SK-N-MC (cell line): ENCODE measurements at regions not wholly inside any gene's neighbourhood (a gene's known extent, or its start where the extent isn't known, plus 50 kb on each side); places are given as distances from the start of the nearest gene placed in this dataset.
"Not testable (repeated sequence)": the region's sequence is repeated elsewhere in the genome, so short reads cannot be mapped to it uniquely, and the experiment has no call there.

Experiments
- DNase-seq: peaks from one replicate; pipeline ENCODE4 v3.0.0-alpha.2; 2011; ENCODE audit warnings: low read depth, low spot score
- H3K27ac ChIP-seq: fragments of 200-600 bp; sonication (generic); 2 replicates; pipeline ENCODE4 v1.5.1; 2016; ENCODE audit warnings: mixed run types
- H3K36me3 ChIP-seq: fragments of 200-600 bp; sonication (generic); 2 replicates; pipeline ENCODE4 v1.6.1; 2017; ENCODE audit warnings: antibody characterized with exemption, low read length, mixed read lengths; ENCODE audit not compliant: insufficient read depth
- H3K4me3 ChIP-seq: fragments of 200-600 bp; sonication (generic); 2 replicates; pipeline ENCODE4 v1.5.1; 2016
- H3K9ac ChIP-seq: fragments of 200-600 bp; sonication (generic); 2 replicates; pipeline ENCODE4 v1.8.0; 2017; ENCODE audit warnings: mixed run types, mixed read lengths; ENCODE audit not compliant: insufficient read length
- H3K9me3 ChIP-seq: fragments of 200-600 bp; sonication (generic); 2 replicates; pipeline ENCODE4 v1.6.1; 2017; ENCODE audit warnings: low read depth, mild to moderate bottlenecking, antibody characterized with exemption, low read length, moderate library complexity, mixed read lengths
- EZH2 ChIP-seq: fragments of 200-600 bp; sonication (generic); IDR thresholded peaks from one replicate; pipeline ENCODE4 v1.6.1; 2017; ENCODE audit warnings: antibody characterized with exemption
- FOXP2 ChIP-seq: optimal IDR thresholded peaks from 2 replicates; pipeline ENCODE3; 2011; ENCODE audit warnings: mild to moderate bottlenecking, moderate library complexity; ENCODE audit not compliant: insufficient read depth; ENCODE audit errors: extremely low read length, control extremely low read depth
- POLR2AphosphoS5 ChIP-seq: IDR thresholded peaks from 2 replicates; pipeline ENCODE4 v1.6.1; 2012; ENCODE audit warnings: mild to moderate bottlenecking, low read depth, low read length, borderline replicate concordance

GRCh38 chr18:30440351-30440750, 602.2 kb downstream of the DSC3 start:
- no peak overlapping the region for H3K27ac ChIP-seq
- no peak overlapping the region for H3K9ac ChIP-seq
- H3K4me3 ChIP-seq: no peak overlapping the region
- no peaks in the 10 kb centered on the region for H3K36me3 ChIP-seq
- H3K9me3 ChIP-seq: no peaks in the 10 kb centered on the region
- TF ChIP-seq FOXP2 (no peak), EZH2 (no peak), POLR2AphosphoS5 (no peak)
- DNase-seq: no peak

- no peak overlapping the region for H3K9ac ChIP-seq
- DNase-seq: no peak
- no peak overlapping the region for H3K4me3 ChIP-seq
- H3K9me3 ChIP-seq: no peaks in the 10 kb centered on the region
- no peak overlapping the region for H3K27ac ChIP-seq
- TF ChIP-seq POLR2AphosphoS5 (no peak), FOXP2 (no peak), EZH2 (no peak)
- no peaks in the 10 kb centered on the region for H3K36me3 ChIP-seq
These were observed 603.4 kb downstream of the DSC3 start for GRCh38 chr18:30439174-30439573.

- H3K9me3 ChIP-seq: no peaks in the 10 kb centered on the region
- H3K27ac ChIP-seq: no peak overlapping the region
- no peaks in the 10 kb centered on the region for H3K36me3 ChIP-seq
- H3K4me3 ChIP-seq: no peak overlapping the region
- no peak for DNase-seq
- H3K9ac ChIP-seq: no peak overlapping the region
- no peak for TF ChIP-seq POLR2AphosphoS5
- TF ChIP-seq EZH2: no peak
- TF ChIP-seq FOXP2: no peak
These were observed 610.2 kb downstream of the DSC3 start for GRCh38 chr18:30432349-30432748.

GRCh38 chr18:30419399-30419798, 623.1 kb downstream of the DSC3 start:
- H3K27ac ChIP-seq, H3K9ac ChIP-seq, H3K9me3 ChIP-seq, DNase-seq, H3K4me3 ChIP-seq, H3K36me3 ChIP-seq: not testable (repeated sequence)

- TF ChIP-seq FOXP2 (no peak), EZH2 (no peak), POLR2AphosphoS5 (no peak)
- no peaks in the 10 kb centered on the region for H3K36me3 ChIP-seq
- no peak overlapping the region for H3K9ac ChIP-seq
- no peak for DNase-seq
- H3K9me3 ChIP-seq: no peaks in the 10 kb centered on the region
- H3K27ac ChIP-seq: no peak overlapping the region
- H3K4me3 ChIP-seq: no peak overlapping the region
These were observed 626.6 kb downstream of the DSC3 start for GRCh38 chr18:30415903-30416302.

- no peak overlapping the region for H3K9ac ChIP-seq
- TF ChIP-seq POLR2AphosphoS5: no peak
- no peak for TF ChIP-seq EZH2
- TF ChIP-seq FOXP2: no peak
- H3K27ac ChIP-seq: no peak overlapping the region
- H3K36me3 ChIP-seq: no peaks in the 10 kb centered on the region
- DNase-seq: no peak
- H3K4me3 ChIP-seq: no peak overlapping the region
- no peaks in the 10 kb centered on the region for H3K9me3 ChIP-seq
These were observed 633.4 kb downstream of the DSC3 start for GRCh38 chr18:30409120-30409519.

DNA sequence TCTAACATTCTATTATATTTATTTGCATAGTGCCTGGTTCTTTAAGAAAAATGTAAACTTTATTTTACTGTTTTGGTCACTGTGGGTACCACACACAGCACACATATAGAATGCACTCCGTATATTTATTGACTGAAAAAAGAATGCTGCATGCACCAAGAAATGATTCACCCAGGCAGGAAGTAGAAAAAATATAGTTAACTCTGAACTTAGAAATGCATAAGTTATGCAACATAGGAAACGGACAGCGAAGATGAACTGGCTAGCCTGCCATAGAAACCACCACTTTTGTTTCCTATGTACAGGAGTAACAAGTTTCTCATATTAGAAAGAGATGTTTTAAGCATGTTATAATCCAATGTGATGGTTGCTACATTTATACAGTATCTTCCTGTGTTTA, 635.8 kb downstream of the DSC3 start:
- DNase-seq: no peak
- no peaks in the 10 kb centered on the region for H3K36me3 ChIP-seq
- no peak overlapping the region for H3K9ac ChIP-seq
- H3K27ac ChIP-seq: no peak overlapping the region
- no peak overlapping the region for H3K4me3 ChIP-seq
- H3K9me3 ChIP-seq: no peaks in the 10 kb centered on the region
- TF ChIP-seq POLR2AphosphoS5 (no peak), FOXP2 (no peak), EZH2 (no peak)

DNA sequence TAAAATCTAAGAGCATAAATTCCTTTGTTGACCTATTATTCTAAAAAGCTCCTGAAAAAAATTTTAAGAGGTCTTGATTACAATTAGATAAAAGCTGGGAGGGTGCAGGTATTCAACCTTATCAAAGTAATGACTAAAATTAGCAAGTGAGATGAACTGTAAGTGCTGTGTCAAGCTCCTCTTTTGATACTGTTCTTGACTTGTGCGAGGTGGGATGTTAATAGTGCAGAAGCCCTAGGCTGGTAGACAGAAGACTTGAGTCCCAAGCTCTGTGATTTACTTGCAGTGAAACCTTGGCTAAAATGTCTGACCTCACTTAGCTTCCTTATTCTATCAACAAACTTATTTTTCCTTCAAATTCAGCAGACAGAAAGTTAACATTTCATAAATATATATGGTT, 637.5 kb downstream of the DSC3 start:
- no peaks in the 10 kb centered on the region for H3K9me3 ChIP-seq
- TF ChIP-seq EZH2 (no peak), POLR2AphosphoS5 (no peak), FOXP2 (no peak)
- no peaks in the 10 kb centered on the region for H3K36me3 ChIP-seq
- H3K9ac ChIP-seq: no peak overlapping the region
- H3K4me3 ChIP-seq: no peak overlapping the region
- no peak overlapping the region for H3K27ac ChIP-seq
- no peak for DNase-seq

GRCh38 chr18:30404422-30404821, 638.1 kb downstream of the DSC3 start:
- Histone ChIP-seq H3K9ac (no peak overlapping the region), H3K4me3 (no peak overlapping the region), H3K27ac (no peak overlapping the region), H3K36me3 (no peaks in the 10 kb centered on the region), H3K9me3 (no peaks in the 10 kb centered on the region)
- DNase-seq: no peak
- no peak for TF ChIP-seq FOXP2

GRCh38 chr18:30403278-30403677, 639.3 kb downstream of the DSC3 start:
- Histone ChIP-seq H3K9me3 (no peaks in the 10 kb centered on the region), H3K4me3 (no peak overlapping the region), H3K36me3 (no peaks in the 10 kb centered on the region), H3K27ac (no peak overlapping the region), H3K9ac (no peak overlapping the region)
- TF ChIP-seq EZH2: no peak
- TF ChIP-seq FOXP2: no peak
- no peak for TF ChIP-seq POLR2AphosphoS5
- no peak for DNase-seq
